H9 (cell line): ENCODE measurements at regions not wholly inside any gene's neighbourhood (a gene's known extent, or its start where the extent isn't known, plus 50 kb on each side); places are given as distances from the start of the nearest gene placed in this dataset.

ENCODE experiments used
- DNase-seq: peaks from one replicate; pipeline ENCODE4 v3.0.0-alpha.2; 2017
- H2AFZ ChIP-seq: one replicate; pipeline ENCODE4 v1.6.1; 2013; ENCODE audit warnings: mild to moderate bottlenecking, low read length, control low read depth, moderate library complexity
- H2AK5ac ChIP-seq: 2 replicates; pipeline ENCODE4 v1.6.1; 2013; ENCODE audit warnings: low read length, control low read depth, mixed read lengths; ENCODE audit not compliant: insufficient read length
- H2BK120ac ChIP-seq: one replicate; pipeline ENCODE4 v1.6.1; 2013; ENCODE audit warnings: low read depth, mild to moderate bottlenecking, low read length, control low read depth, inconsistent platforms; ENCODE audit not compliant: poor library complexity, severe bottlenecking
- H2BK12ac ChIP-seq: 2 replicates; pipeline ENCODE4 v1.6.1; 2013; ENCODE audit warnings: low read length, control low read depth, mixed read lengths, low read depth; ENCODE audit not compliant: insufficient read length
- H2BK15ac ChIP-seq: 2 replicates; pipeline ENCODE4 v1.6.1; 2013; ENCODE audit warnings: low read depth, low read length, control low read depth
- H2BK20ac ChIP-seq: one replicate; pipeline ENCODE4 v1.6.1; 2013; ENCODE audit warnings: low read depth, mild to moderate bottlenecking, low read length, control low read depth, inconsistent platforms; ENCODE audit not compliant: poor library complexity, severe bottlenecking
- H2BK5ac ChIP-seq: 2 replicates; pipeline ENCODE4 v1.6.1; 2013; ENCODE audit warnings: low read length, control low read depth, mixed read lengths; ENCODE audit not compliant: insufficient read length
- H3K14ac ChIP-seq: 2 replicates; pipeline ENCODE4 v1.6.1; 2013; ENCODE audit warnings: low read length, control low read depth; ENCODE audit not compliant: insufficient read depth
- H3K18ac ChIP-seq: 2 replicates; pipeline ENCODE4 v1.6.1; 2013; ENCODE audit warnings: low read depth, mild to moderate bottlenecking, mixed read lengths, low read length, control low read depth; ENCODE audit not compliant: insufficient read length
- H3K23ac ChIP-seq: 2 replicates; pipeline ENCODE4 v1.6.1; 2013; ENCODE audit warnings: low read length, control low read depth, mixed read lengths, low read depth; ENCODE audit not compliant: insufficient read length
- H3K23me2 ChIP-seq: 2 replicates; pipeline ENCODE4 v1.6.1; 2013; ENCODE audit warnings: low read depth, mild to moderate bottlenecking, mixed read lengths, low read length, control low read depth; ENCODE audit not compliant: insufficient read length, poor library complexity, severe bottlenecking
- H3K27ac ChIP-seq: 2 replicates; pipeline ENCODE4 v1.5.1; 2013; ENCODE audit warnings: low read length, control low read depth, mixed read lengths, low read depth; ENCODE audit not compliant: insufficient read length
- H3K27me3 ChIP-seq: 2 replicates; pipeline ENCODE4 v1.6.1; 2013; ENCODE audit warnings: low read length, control low read depth, inconsistent platforms; ENCODE audit not compliant: insufficient read depth
- H3K4ac ChIP-seq: 2 replicates; pipeline ENCODE4 v1.6.1; 2013; ENCODE audit warnings: low read depth, mild to moderate bottlenecking, control low read depth, inconsistent platforms, low read length, moderate library complexity
- H3K4me1 ChIP-seq: 2 replicates; pipeline ENCODE4 v1.6.1; 2013; ENCODE audit warnings: low read length, control low read depth, inconsistent platforms; ENCODE audit not compliant: insufficient read depth
- H3K4me2 ChIP-seq: 2 replicates; pipeline ENCODE4 v1.6.1; 2013; ENCODE audit warnings: low read length, control low read depth, mixed read lengths; ENCODE audit not compliant: insufficient read length, insufficient read depth
- H3K56ac ChIP-seq: 2 replicates; pipeline ENCODE4 v1.6.1; 2013; ENCODE audit warnings: low read depth, mild to moderate bottlenecking, mixed read lengths, low read length, control low read depth; ENCODE audit not compliant: insufficient read length
- H3K79me1 ChIP-seq: 2 replicates; pipeline ENCODE4 v1.6.1; 2013; ENCODE audit warnings: low read depth, mild to moderate bottlenecking, moderate library complexity, low read length, control low read depth, inconsistent platforms; ENCODE audit not compliant: insufficient read depth, poor library complexity, severe bottlenecking
- H3K79me2 ChIP-seq: 2 replicates; pipeline ENCODE4 v1.6.1; 2013; ENCODE audit warnings: low read length, control low read depth, inconsistent platforms; ENCODE audit not compliant: insufficient read depth
- H3K9ac ChIP-seq: 2 replicates; pipeline ENCODE4 v1.6.1; 2013; ENCODE audit warnings: low read length, control low read depth, mixed read lengths; ENCODE audit not compliant: insufficient read length; ENCODE audit errors: extremely low read depth
- H3K9me3 ChIP-seq: one replicate; pipeline ENCODE4 v1.6.1; 2013; ENCODE audit warnings: low read depth, low read length, inconsistent platforms; ENCODE audit not compliant: control insufficient read depth
- H3T11ph ChIP-seq: one replicate; pipeline ENCODE4 v1.6.1; 2013; ENCODE audit warnings: mild to moderate bottlenecking, low read length, control low read depth, inconsistent platforms
- H4K20me1 ChIP-seq: one replicate; pipeline ENCODE4 v1.6.1; 2013; ENCODE audit not compliant: control insufficient read depth, insufficient read length, insufficient read depth
- H4K5ac ChIP-seq: 2 replicates; pipeline ENCODE4 v1.6.1; 2013; ENCODE audit warnings: low read depth, mild to moderate bottlenecking, mixed read lengths, low read length, control low read depth; ENCODE audit not compliant: insufficient read length
- H4K8ac ChIP-seq: replicated peaks from 2 replicates; pipeline ENCODE4 v1.6.1; 2013; ENCODE audit warnings: low read length, control low read depth, mixed read lengths, low read depth; ENCODE audit not compliant: insufficient read length
- H4K91ac ChIP-seq: 2 replicates; pipeline ENCODE4 v1.6.1; 2013; ENCODE audit warnings: low read depth, mild to moderate bottlenecking, moderate library complexity, mixed read lengths, low read length, control low read depth; ENCODE audit not compliant: insufficient read length
- H3K27ac Mint-ChIP-seq, 3 experiments: 2 replicates in 2 of 3; 3 replicates in 1 of 3; pipeline ENCODE4 v1.8.0; 2020 to 2021; ENCODE audit warnings: mixed read lengths in 3 of 3, mild to moderate bottlenecking in 1 of 3, moderate library complexity in 1 of 3
- H3K27me3 Mint-ChIP-seq: 2 replicates; pipeline ENCODE4 v1.8.0; 2021; ENCODE audit warnings: low read depth, mild to moderate bottlenecking, moderate library complexity, mixed read lengths
- H3K36me3 Mint-ChIP-seq, 3 experiments: 2 replicates in 2 of 3; 3 replicates in 1 of 3; pipeline ENCODE4 v1.8.0; 2020 to 2021; ENCODE audit warnings: low read depth in 3 of 3, mixed read lengths in 3 of 3; ENCODE audit not compliant: insufficient read depth in 1 of 3
- H3K4me1 Mint-ChIP-seq, 2 experiments: 2 replicates each; pipeline ENCODE4 v1.8.0; 2020; ENCODE audit warnings: mixed read lengths in 2 of 2
- H3K4me3 Mint-ChIP-seq, 2 experiments: 2 replicates in 1 of 2; 3 replicates in 1 of 2; pipeline ENCODE4 v1.8.0; 2020 to 2021; ENCODE audit warnings: mild to moderate bottlenecking in 2 of 2, mixed read lengths in 2 of 2, moderate library complexity in 1 of 2
- H3K9me3 Mint-ChIP-seq, 2 experiments: 2 replicates in 1 of 2; 3 replicates in 1 of 2; pipeline ENCODE4 v1.8.0; 2020; ENCODE audit warnings: mild to moderate bottlenecking in 2 of 2, mixed read lengths in 2 of 2, moderate library complexity in 1 of 2
- WGBS: extraction: QIAGEN DNeasy Blood & Tissue Kit; methylation state at CpG from one replicate; pipeline ENCODE4 v1.1.7; 2013; ENCODE audit warnings: missing lambda C conversion rate, low lambda C conversion rate, mixed read lengths; ENCODE audit not compliant: insufficient read length; ENCODE audit errors: extremely low coverage; 5-methylcytosine and 5-hydroxymethylcytosine counted together
- TF ChIP-seq, protein P1 (sequence below): fragments of 200-600 bp; sonication (generic); conservative IDR thresholded peaks from 3 replicates; pipeline ENCODE4 v1.8.0; 2021; ENCODE audit warnings: antibody characterized with exemption, mild to moderate bottlenecking

DNA sequence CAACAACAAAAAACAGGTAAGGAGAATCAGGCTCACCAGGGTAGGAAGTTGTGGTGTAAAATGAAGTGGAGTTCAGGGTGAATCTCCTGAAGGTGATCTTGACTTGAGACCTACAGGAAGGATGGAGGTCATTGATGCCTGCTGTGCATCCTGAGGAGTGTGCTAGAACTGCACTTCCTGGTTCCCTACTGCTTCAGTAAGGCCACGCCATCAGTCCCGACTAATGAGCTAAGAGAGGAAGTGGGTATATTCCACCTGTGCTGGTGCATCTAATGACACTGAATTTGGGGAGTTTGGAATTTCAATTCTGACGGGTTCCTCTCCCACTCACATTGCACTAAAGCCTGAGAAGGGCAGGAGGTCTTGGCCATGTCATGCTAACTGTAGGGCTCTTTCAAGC lies 349.3 kb upstream of the SLC14A2 start:
- H3K9ac ChIP-seq: no peak overlapping the region
- no peak overlapping the region for H3K56ac ChIP-seq
- no peak overlapping the region for H3K18ac ChIP-seq
- H3K4me2 ChIP-seq: no peak overlapping the region
- H3K79me1 ChIP-seq: no peaks in the 10 kb centered on the region
- no peak overlapping the region for H4K8ac ChIP-seq
- H3T11ph ChIP-seq: no peak overlapping the region
- TF ChIP-seq, protein P1, sequence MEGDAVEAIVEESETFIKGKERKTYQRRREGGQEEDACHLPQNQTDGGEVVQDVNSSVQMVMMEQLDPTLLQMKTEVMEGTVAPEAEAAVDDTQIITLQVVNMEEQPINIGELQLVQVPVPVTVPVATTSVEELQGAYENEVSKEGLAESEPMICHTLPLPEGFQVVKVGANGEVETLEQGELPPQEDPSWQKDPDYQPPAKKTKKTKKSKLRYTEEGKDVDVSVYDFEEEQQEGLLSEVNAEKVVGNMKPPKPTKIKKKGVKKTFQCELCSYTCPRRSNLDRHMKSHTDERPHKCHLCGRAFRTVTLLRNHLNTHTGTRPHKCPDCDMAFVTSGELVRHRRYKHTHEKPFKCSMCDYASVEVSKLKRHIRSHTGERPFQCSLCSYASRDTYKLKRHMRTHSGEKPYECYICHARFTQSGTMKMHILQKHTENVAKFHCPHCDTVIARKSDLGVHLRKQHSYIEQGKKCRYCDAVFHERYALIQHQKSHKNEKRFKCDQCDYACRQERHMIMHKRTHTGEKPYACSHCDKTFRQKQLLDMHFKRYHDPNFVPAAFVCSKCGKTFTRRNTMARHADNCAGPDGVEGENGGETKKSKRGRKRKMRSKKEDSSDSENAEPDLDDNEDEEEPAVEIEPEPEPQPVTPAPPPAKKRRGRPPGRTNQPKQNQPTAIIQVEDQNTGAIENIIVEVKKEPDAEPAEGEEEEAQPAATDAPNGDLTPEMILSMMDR: no peak
- no peak overlapping the region for H2AFZ ChIP-seq
- no peaks in the 10 kb centered on the region for H3K79me2 ChIP-seq
- no peak overlapping the region for H3K23ac ChIP-seq
- H4K5ac ChIP-seq: no peak overlapping the region
- H2BK5ac ChIP-seq: no peak overlapping the region
- no peak overlapping the region for H4K91ac ChIP-seq
- H3K14ac ChIP-seq: no peak overlapping the region
- no CpG with 5 or more reads among the region's 3 CpGs for WGBS
- no peak overlapping the region for H3K4ac ChIP-seq
- no peaks in the 10 kb centered on the region for H3K27me3 ChIP-seq
- no peak overlapping the region for H3K27ac ChIP-seq
- H3K4me1 ChIP-seq: no peaks in the 10 kb centered on the region
- H3K9me3 ChIP-seq: no peaks in the 10 kb centered on the region
- no peak overlapping the region for H2BK120ac ChIP-seq
- Mint-ChIP-seq H3K27ac (no peak overlapping the region), H3K4me1 (no peaks in the 10 kb centered on the region), H3K4me3 (no peak overlapping the region), H3K9me3 (no peaks in the 10 kb centered on the region), H3K36me3 (no peaks in the 10 kb centered on the region), H3K27me3 (no peaks in the 10 kb centered on the region)
- H2BK15ac ChIP-seq: no peak overlapping the region
- no peak for DNase-seq
- no peak overlapping the region for H2BK20ac ChIP-seq
- H3K23me2 ChIP-seq: no peaks in the 10 kb centered on the region
- no peaks in the 10 kb centered on the region for H4K20me1 ChIP-seq
- no peak overlapping the region for H2BK12ac ChIP-seq
- no peak overlapping the region for H2AK5ac ChIP-seq
